ENCODE measurements at regions not wholly inside any gene's neighbourhood (a gene's known extent, or its start where the extent isn't known, plus 50 kb on each side); places are given as distances from the start of the nearest gene placed in this dataset.
"Not testable (repeated sequence)": the region's sequence is repeated elsewhere in the genome, so short reads cannot be mapped to it uniquely, and the experiment has no call there.

GRCh38 chr4:49229243-49229642 is 243.2 kb downstream of the CWH43 start:
- not testable (repeated sequence) for DNase-seq

DNA sequence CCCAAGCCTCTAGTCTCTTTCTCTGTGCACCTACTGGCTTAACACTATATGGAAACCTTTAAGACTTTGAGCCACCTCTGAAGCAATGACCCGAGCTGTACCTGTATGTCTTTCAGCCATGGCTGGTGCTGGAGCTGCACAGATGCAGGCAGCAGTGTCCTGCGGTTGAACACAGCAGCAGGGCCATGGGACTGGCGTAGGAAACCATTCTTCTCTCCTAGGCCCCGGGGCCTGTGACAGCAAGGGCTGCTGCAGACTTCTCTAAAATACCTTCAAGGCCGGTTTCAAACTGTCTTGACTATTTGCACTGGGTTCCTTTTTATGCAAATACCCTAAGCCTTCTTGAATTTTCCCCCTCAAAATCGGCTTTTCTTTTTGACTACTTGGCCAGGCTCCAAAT is 243.6 kb downstream of the CWH43 start:
- DNase-seq, result not testable (repeated sequence)

- not testable (repeated sequence) for DNase-seq
These were observed 247.3 kb downstream of the CWH43 start for GRCh38 chr4:49233346-49233745.

DNA sequence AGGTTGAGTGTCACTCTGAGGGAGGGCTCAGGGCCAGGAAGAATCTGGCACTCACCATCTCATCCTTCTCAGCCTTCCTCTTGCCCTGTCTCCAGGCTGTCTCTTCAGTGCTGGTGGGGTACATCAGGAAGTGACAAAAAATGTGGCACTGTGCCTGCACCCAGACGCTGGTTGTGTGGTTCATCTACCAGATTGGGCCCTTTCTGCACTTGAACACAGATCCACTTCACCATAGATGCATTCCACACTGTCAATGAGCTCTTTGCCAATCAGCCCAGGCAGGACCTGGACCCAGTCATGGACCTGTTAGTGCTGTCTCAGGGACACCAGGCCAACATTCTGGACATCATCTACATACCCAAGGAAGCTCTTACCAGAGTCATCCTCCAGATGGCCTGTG is 247.7 kb downstream of the CWH43 start:
- not testable (repeated sequence) for DNase-seq

GRCh38 chr4:49234382-49234781 is 248.3 kb downstream of the CWH43 start:
- DNase-seq, result not testable (repeated sequence)

DNA sequence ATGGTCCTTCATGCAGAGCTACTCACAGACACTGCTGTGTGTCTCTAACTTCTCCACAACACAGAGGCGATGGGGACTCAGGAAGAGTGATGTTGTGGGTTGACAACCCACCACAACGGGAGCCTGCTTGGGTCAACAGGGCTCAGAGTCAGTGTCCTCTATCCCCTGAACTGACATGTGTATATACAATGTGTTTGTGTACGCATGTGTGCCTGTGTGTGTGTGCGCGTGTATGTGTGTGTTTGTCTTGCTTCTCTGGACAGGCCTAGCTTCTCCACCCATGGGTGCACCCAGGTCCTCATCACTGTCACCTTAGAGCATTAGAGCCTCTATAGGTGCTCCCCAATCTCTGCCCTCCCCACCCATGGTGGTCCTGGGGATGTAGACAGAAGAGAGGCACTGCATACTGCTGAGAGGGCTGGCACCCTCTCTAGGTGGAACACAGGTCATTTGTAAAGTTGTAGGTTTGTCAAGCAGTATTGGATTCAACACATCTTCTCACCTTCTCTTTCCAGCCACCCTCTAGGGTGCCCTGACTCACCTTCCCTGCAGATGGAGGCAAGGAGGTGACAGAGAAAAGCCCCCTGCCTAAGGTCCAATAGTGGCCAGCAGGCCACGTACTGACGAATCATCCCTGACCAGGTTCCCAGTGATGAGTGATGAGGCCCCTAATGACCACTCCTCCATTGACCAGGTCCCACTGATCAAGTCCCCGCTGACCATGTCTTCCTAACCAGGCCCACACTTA is 249.5 kb downstream of the CWH43 start:
- DNase-seq, result not testable (repeated sequence)

- not testable (repeated sequence) for DNase-seq
These were observed 250.4 kb downstream of the CWH43 start for GRCh38 chr4:49236474-49236873.

DNA sequence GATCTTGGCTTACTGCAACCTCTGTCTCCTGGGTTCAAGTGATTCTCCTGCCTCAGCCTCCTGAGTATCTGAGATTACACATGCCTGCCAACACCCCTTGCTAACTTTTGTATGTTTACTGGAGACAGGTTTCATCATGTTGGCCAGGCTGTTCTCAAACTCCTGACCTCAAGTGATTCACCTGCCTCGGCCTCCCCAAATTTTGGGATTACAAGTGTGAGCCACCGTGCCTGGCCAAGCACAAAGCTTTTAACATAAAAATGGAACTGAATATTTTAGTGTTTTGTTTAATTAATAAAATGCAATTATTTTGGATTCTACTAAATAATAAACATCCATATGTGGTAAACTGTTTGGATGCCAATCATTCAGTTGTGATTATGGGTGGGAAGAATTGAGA is 255.2 kb downstream of the CWH43 start:
- not testable (repeated sequence) for DNase-seq

DNA sequence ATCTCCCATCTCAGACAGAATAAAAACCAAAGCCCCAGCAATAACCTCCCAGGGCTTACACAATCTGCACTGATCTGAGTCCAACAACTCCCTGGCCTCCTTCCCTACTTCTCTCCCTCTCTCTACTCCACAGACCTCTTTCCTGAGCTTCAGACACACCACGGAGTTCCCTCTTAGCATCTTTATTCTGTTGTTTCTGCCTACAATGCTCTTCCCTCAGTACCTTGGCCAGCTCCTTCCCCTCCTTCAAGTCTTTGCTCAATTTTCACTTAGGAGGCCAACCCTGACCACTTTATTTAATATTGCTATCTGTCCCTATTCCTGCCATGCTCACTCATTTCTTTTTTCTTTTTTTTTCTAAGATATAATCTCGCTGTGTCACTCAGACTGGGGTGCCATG is 276.7 kb downstream of the CWH43 start:
- not testable (repeated sequence) for DNase-seq

DNA sequence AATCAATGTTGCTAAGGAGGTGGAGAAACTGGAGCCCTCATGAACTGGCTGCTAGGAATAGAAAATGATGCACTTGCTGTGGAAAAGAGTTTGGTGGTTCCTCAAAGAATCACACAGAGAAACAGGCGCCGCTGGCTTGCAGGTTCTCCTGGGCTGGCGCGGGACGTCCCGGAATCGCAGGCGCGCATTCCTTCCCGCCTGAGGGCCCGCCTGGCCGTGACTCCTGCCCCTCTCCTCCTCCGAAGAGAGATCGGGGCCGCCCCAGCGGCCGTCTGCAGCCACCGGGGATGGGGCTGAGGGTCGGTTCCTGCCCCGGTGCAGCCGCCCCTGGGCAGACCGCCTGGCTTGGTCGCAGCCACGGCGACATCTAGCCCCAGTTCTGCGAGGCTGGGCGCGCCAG is 284.4 kb downstream of the CWH43 start:
- DNase-seq, result not testable (repeated sequence)

DNA sequence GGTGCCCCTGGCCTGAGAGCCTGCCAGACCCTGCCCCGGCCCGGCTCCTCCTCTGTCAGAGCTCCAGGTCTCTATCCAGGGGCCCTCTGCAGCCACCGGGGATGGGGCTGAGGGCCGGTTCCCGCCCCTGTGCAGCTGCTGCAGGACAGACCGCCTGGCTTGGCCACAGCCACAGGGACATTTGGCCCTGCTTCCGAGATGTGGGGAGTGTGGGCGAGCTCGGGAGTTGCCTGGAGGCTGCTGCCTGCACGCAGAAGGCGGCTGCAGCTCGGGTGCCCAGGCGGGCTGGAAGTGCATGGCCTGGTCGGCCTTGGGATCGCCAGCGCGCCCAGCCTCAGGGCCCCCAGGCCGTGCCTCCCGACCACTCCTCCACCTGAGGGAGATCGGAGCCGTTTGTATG is 284.8 kb downstream of the CWH43 start:
- DNase-seq, result not testable (repeated sequence)

DNA sequence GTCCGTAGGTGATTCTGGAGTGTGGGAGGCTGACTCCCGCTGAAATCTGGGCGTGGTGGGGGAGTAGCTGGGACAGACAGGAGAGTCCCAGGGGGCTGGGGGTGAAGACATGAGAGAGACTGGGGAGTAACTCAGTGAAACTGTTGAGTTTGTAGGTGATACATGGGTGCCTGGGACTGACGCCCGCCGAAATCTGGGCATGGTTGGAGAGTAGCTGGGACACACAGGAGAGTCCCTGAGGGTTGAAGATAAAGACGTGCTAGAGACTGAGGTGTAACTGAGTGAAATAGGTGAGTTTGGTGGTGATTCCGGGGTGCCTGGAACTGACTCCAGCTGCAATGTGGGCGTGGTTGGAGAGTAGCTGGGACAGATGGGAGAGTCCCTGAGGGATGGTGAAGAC is 299.8 kb downstream of the CWH43 start:
- DNase-seq, result not testable (repeated sequence)

GRCh38 chr4:49286926-49287745 is 301.1 kb downstream of the CWH43 start:
- DNase-seq, result not testable (repeated sequence)

- not testable (repeated sequence) for DNase-seq
These were observed 301.8 kb downstream of the CWH43 start for GRCh38 chr4:49287893-49288292.

- DNase-seq, result not testable (repeated sequence)
These were observed 302.7 kb downstream of the CWH43 start for GRCh38 chr4:49288796-49289195.

- not testable (repeated sequence) for DNase-seq
These were observed 328.7 kb downstream of the CWH43 start for GRCh38 chr4:49314815-49315214.

DNA sequence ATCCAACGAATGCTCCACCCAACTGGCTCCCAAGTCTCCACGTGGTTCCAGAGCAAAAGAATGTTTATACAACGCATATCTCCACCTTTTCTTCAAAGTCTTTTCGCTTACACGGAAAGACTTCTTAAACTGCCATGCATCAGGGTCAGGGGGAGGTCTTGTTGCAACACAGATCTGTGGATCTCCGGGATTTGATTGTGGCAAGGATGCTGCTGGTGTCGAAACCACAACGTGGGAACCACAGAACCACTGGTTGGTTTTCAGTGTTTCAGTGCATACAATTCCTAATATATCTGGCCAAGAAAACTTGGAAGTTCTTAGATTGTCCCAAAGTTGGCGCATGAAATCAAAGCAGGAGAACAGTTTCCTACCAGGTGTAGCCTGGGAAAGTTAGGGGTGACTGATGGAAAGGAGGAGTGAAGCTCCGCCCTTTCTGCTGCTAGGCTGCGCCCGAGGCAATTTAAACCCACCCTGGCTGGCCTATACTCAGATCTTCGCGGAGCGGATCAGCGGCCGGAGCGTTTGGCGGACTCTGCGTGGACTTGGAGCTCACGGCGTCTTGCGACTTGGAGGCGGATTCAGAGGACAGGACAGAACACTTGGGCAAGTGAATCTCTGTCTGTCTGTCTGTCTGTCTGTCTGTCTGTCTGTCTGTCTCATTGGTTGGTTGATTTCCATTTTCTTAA is 334.8 kb downstream of the CWH43 start:
- not testable (repeated sequence) for DNase-seq

DNA sequence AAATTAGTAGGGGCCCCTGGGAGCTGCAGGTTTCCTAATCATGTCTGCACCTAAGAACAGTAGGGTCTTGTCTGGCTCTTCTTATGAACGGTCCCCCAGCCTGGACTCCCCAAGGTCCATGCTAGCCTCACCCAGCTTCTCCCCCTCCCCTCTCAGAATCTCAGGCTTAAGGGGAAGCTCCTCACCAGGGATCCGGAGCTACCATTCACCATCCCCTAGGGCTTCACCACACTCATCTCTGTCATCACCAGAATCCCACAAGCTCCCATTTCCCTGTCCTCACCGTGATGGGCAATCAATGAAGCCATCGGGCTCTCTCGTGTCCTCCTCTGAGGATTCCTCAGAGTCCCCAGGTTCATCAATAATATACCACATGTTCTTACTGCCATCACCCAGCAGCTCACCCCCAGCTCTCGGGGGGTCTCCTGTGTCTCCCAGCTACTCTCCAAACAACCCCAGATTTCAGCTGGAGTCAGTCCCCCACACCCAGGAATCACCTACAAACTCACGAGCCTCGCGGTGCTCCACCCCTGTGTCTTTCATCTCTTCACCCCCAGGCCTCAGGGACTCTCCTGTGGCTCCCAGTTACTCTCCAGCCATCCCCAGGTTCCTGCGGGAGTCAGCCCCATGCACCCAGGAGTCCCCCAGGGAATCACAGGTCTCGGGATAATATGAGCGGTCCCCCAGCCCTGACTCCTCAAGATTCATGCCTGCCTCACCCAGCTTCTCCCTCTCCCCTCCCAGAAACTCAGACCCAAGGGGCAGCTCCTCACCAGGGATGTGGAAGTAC is 335.6 kb downstream of the CWH43 start:
- not testable (repeated sequence) for DNase-seq

GRCh38 chr4:49322610-49323572 is 336.8 kb downstream of the CWH43 start:
- DNase-seq, result not testable (repeated sequence)

- DNase-seq, result not testable (repeated sequence)
These were observed 337.5 kb downstream of the CWH43 start for GRCh38 chr4:49323573-49323940.

Measured in activated CD4-positive, alpha-beta T cell treated with anti-CD3 and anti-CD28 coated beads, Interleukin-2, amount 50 U/mL, for 48 hours (primary cell).